Choroid plexus epithelial cell (primary cell): ENCODE measurements at regions not wholly inside any gene's neighbourhood (a gene's known extent, or its start where the extent isn't known, plus 50 kb on each side); places are given as distances from the start of the nearest gene placed in this dataset.
"Not testable (repeated sequence)": the region's sequence is repeated elsewhere in the genome, so short reads cannot be mapped to it uniquely, and the experiment has no call there.

Experiments used
- DNase-seq: peaks from one replicate; pipeline ENCODE4 v3.0.0-alpha.2; 2010; ENCODE audit warnings: low read depth
- H3K4me3 ChIP-seq: 2 replicates; pipeline ENCODE4 v1.5.1; 2011; ENCODE audit warnings: low read depth, mild to moderate bottlenecking, control low read depth, low read length, moderate library complexity
- CTCF ChIP-seq: conservative IDR thresholded peaks from 2 replicates; pipeline ENCODE4 v1.5.1; 2011; ENCODE audit warnings: low read depth, mild to moderate bottlenecking, control low read depth, inconsistent platforms, low read length, moderate library complexity

DNA sequence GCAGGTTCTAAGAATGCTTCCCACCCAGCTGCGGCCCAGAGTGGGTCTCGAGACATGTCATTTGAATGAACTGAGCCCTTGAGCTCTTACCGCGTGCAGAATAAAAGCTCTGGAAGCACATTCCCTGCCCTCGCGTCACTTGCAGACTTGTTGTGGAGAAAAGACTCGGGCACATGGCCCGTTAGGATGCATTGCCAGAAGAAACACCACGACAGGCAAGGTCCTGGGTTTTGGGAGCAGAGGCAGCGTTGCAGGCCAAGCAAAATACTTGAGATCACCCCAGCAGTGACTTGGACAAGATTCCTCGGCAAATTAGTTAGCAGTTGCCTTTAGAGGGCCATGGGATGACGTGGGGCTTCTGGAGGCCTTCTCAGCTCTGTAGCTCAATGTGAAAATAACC lies 170.8 kb upstream of the MSX2 start:
- no peak for TF ChIP-seq CTCF
- no peak for DNase-seq
- H3K4me3 ChIP-seq = no peak overlapping the region

DNA sequence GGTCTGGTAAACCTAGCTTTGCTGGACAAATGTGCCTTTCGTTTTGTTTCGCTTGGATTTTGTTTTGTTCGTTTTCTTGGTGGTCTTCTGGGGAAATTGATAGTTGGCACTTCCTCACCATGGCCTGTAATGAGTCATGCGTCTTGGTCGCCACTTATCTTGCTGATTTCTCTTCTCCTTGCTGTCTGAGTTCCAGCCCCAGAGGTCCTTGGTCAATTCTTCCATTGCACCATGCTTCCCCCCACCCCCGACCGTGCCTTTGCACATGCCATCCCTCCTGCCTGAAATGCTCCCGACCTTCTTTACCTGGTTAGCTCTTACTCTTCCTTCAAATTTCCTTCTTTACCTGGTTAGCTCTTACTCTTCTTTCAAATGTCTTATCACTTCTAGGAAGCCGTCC lies 168.7 kb upstream of the MSX2 start:
- H3K4me3 ChIP-seq = no peak overlapping the region
- no peak for TF ChIP-seq CTCF
- DNase-seq = no peak

DNA sequence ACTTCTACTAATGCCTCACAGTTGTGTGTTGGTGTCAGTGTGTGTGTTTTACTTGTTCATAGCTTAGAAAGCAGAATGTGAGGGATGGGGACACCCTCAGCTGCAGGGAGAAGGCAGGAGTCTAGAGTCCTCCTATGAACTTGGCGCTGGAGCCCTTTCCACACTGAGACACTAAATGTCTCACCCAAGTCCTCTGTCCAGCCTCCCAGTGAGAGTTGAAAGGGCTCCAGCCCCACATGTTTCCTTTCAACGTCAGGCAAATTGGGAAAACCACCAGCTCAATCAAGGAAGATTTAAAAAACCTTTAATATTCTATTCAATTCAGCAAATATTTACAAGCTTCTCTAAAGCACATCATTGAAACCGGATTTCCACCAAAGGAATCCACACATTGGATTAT lies 167.6 kb upstream of the MSX2 start:
- DNase-seq = no peak
- no peak overlapping the region for H3K4me3 ChIP-seq
- TF ChIP-seq CTCF = no peak

DNA sequence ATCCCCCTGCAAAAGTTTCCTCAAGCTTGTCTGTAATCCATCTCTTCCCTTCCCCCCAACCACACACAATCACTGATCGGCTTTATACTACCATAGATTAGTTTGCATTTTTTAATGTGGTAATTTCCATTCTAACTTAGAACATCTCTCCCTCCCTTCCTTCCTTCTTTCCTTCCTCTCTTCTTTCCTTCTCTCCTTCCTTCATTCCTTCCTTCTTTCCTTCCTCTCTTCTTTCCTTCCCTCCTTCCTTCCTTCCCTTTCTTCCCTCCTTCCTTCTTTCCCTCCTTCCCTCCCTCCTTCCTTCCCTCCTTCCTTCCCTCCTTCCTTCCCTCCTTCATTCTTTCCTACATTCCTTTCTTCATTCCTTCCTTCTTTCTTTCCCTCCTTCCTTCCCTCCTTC lies 166.2 kb upstream of the MSX2 start:
- no peak for TF ChIP-seq CTCF
- no peak overlapping the region for H3K4me3 ChIP-seq
- no peak for DNase-seq

DNA sequence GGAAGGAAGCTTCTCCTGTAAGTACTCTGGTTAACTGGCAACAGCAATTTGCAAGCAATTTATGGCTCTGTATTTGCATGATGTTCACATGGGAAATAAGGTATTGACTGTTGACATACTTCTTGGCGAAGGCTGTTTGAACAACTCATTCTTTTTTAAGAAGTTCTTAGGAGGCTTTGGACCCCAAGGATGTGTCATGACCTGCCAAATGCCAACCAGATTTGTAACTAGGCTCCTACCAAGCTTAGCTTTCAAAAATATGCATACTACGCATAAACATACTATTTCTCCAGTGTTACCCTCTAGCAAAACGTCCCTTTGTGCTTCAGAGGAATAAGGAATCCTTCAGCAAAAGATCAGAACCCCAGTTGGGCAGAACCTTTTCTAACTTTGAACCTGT lies 165.2 kb upstream of the MSX2 start:
- DNase-seq = peak; percentile 63
- H3K4me3 ChIP-seq = no peak overlapping the region
- TF ChIP-seq CTCF = no peak

DNA sequence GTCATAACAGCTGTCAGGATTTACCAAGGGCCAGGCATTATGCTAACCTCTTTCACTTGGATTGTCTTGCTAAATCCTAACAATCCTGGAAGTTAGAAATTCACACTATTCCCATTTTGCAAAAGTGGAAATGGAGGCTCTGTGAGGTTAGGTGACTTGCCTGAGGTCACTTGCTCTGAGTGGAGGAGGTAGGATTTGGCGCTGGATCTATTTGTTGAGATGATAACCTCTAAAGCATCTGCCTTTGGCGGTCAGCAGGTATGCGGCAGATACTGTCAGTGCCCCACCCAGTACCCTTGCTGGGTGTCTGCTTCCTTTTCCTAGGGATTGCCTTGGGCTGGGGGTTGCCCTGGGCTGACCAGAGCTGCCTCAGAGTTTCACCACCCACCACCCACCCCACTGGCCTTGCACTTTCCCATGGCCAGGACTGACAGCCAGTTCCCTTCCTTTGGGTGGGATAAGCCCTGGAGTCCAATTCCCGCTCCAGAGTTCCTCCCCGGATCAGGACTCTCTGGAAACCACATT lies 164.8 kb upstream of the MSX2 start:
- no peak for DNase-seq
- no peak for TF ChIP-seq CTCF

GRCh38 chr5:174560861-174561260 lies 163.5 kb upstream of the MSX2 start:
- DNase-seq = no peak
- no peak for TF ChIP-seq CTCF
- H3K4me3 ChIP-seq = no peak overlapping the region

More for the DNA sequence above, 164.8 kb upstream of the MSX2 start:
- no peak overlapping the region for H3K4me3 ChIP-seq

- H3K4me3 ChIP-seq, DNase-seq: not testable (repeated sequence)
These were observed 161.3 kb upstream of the MSX2 start for GRCh38 chr5:174563040-174563439.
